IMR-90 (cell line): ENCODE measurements at regions not wholly inside any gene's neighbourhood (a gene's known extent, or its start where the extent isn't known, plus 50 kb on each side); places are given as distances from the start of the nearest gene placed in this dataset.

Experiments
- ATAC-seq: fragments of 200-7000 bp; cut with Tn5 transposase; 2 replicates; pipeline ENCODE4 v1.9.1; 2020; ENCODE audit warnings: low read depth, mild to moderate bottlenecking, moderate library complexity
- BruUV-seq: library from RNA; stranded (reverse); fragments of 400-500 nt; replicated peaks from 2 replicates; lab custom pipeline; 2021; lab: Mats Ljungman, UMichigan
- CTCF ChIA-PET: fragments of 300-600 bp; formaldehyde crosslinking; extraction: SDS; loops from one replicate; lab custom pipeline; 2021; ENCODE audit warnings: antibody characterized with exemption; lab: Yijun Ruan, JAX
- POLR2A ChIA-PET: fragments of 300-600 bp; sonication (Branson Sonifier 250); formaldehyde crosslinking; loops from one replicate; lab custom pipeline; 2022; ENCODE audit warnings: antibody characterized with exemption; ENCODE audit not compliant: unreplicated experiment; lab: Charles Lee
- DNase-seq: peaks from one replicate; pipeline ENCODE4 v3.0.0; 2013
- H2AFZ ChIP-seq: replicated peaks from 2 replicates; pipeline ENCODE3; 2013; ENCODE audit warnings: low read length, mild to moderate bottlenecking; ENCODE audit not compliant: poor library complexity
- H2AK5ac ChIP-seq: 2 replicates; pipeline ENCODE4 v1.6.1; 2013; ENCODE audit warnings: low read depth, low read length, inconsistent platforms
- H2AK9ac ChIP-seq: replicated peaks from 2 replicates; pipeline ENCODE3; 2013; ENCODE audit warnings: mild to moderate bottlenecking, low read depth, low read length, moderate library complexity; ENCODE audit not compliant: poor library complexity
- H2BK120ac ChIP-seq: 2 replicates; pipeline ENCODE4 v1.6.1; 2013; ENCODE audit warnings: low read depth, low read length, inconsistent platforms
- H2BK15ac ChIP-seq: 3 replicates; pipeline ENCODE4 v1.6.1; 2013; ENCODE audit warnings: low read depth, low read length, inconsistent platforms
- H2BK20ac ChIP-seq: 2 replicates; pipeline ENCODE4 v1.6.1; 2013; ENCODE audit warnings: low read depth, mild to moderate bottlenecking, inconsistent platforms, low read length, moderate library complexity
- H2BK5ac ChIP-seq: 2 replicates; pipeline ENCODE4 v1.6.1; 2013; ENCODE audit warnings: mild to moderate bottlenecking, low read depth, low read length, inconsistent platforms; ENCODE audit not compliant: poor library complexity, severe bottlenecking
- H3K14ac ChIP-seq: replicated peaks from 2 replicates; pipeline ENCODE4 v1.6.1; 2013; ENCODE audit warnings: low read depth, low read length, inconsistent platforms
- H3K18ac ChIP-seq: 2 replicates; pipeline ENCODE4 v1.6.1; 2013; ENCODE audit warnings: low read depth, low read length, control low read depth
- H3K23ac ChIP-seq: 2 replicates; pipeline ENCODE4 v1.6.1; 2013; ENCODE audit warnings: low read depth, low read length, inconsistent platforms
- H3K27ac ChIP-seq: 2 replicates; pipeline ENCODE4 v1.5.1; 2013; ENCODE audit warnings: mild to moderate bottlenecking, control low read depth, low read length; ENCODE audit not compliant: insufficient read depth
- H3K27me3 ChIP-seq: 2 replicates; pipeline ENCODE4 v1.6.1; 2013; ENCODE audit warnings: low read length; ENCODE audit not compliant: control insufficient read depth, insufficient read depth
- H3K36me3 ChIP-seq: 2 replicates; pipeline ENCODE4 v1.6.1; 2013; ENCODE audit warnings: low read length, mixed read lengths; ENCODE audit not compliant: control insufficient read depth, insufficient read depth
- H3K4ac ChIP-seq: 2 replicates; pipeline ENCODE4 v1.6.1; 2013; ENCODE audit warnings: low read depth, low read length, inconsistent platforms
- H3K4me1 ChIP-seq: 2 replicates; pipeline ENCODE4 v1.6.1; 2013; ENCODE audit warnings: low read length, mixed read lengths; ENCODE audit not compliant: control insufficient read depth, insufficient read depth
- H3K4me2 ChIP-seq: 2 replicates; pipeline ENCODE4 v1.6.1; 2013; ENCODE audit warnings: low read depth, mild to moderate bottlenecking, control low read depth, low read length, moderate library complexity
- H3K4me3 ChIP-seq: 2 replicates; pipeline ENCODE4 v1.5.1; 2013; ENCODE audit warnings: low read depth, mild to moderate bottlenecking, control low read depth, low read length, moderate library complexity; ENCODE audit not compliant: insufficient read depth
- H3K56ac ChIP-seq: 2 replicates; pipeline ENCODE4 v1.6.1; 2013; ENCODE audit warnings: low read length, inconsistent platforms; ENCODE audit not compliant: insufficient read depth; ENCODE audit errors: extremely low read depth
- H3K79me1 ChIP-seq, 2 experiments: 2 replicates each; pipeline ENCODE4 v1.6.1; 2013; ENCODE audit warnings: low read length in 2 of 2, inconsistent platforms in 1 of 2, low read depth in 1 of 2
- H3K9ac ChIP-seq: 2 replicates; pipeline ENCODE4 v1.6.1; 2013; ENCODE audit warnings: low read depth, low read length, control low read depth
- H3K9me1 ChIP-seq: 2 replicates; pipeline ENCODE4 v1.6.1; 2013; ENCODE audit warnings: low read length, inconsistent platforms; ENCODE audit not compliant: insufficient read depth
- H3K9me3 ChIP-seq: 2 replicates; pipeline ENCODE4 v1.6.1; 2013; ENCODE audit warnings: low read length; ENCODE audit not compliant: control insufficient read depth, insufficient read depth
- H4K20me1 ChIP-seq: 2 replicates; pipeline ENCODE4 v1.6.1; 2013; ENCODE audit warnings: low read length, inconsistent platforms; ENCODE audit not compliant: insufficient read depth
- H4K5ac ChIP-seq: 2 replicates; pipeline ENCODE4 v1.6.1; 2013; ENCODE audit warnings: mild to moderate bottlenecking, low read depth, low read length, control low read depth
- H4K8ac ChIP-seq, 2 experiments: 2 replicates each; pipeline ENCODE4 v1.6.1; 2013; ENCODE audit warnings: low read depth in 2 of 2, low read length in 2 of 2, control low read depth in 1 of 2, inconsistent platforms in 1 of 2
- H4K91ac ChIP-seq: 2 replicates; pipeline ENCODE4 v1.6.1; 2013; ENCODE audit warnings: low read depth, low read length, inconsistent platforms; ENCODE audit not compliant: insufficient read depth
- NFE2L2 ChIP-seq: fragments of 150-350 bp; IDR thresholded peaks from 2 replicates; pipeline ENCODE4 v1.6.1; 2016; ENCODE audit warnings: low read depth, mild to moderate bottlenecking, low read length
- POLR2A ChIP-seq: IDR thresholded peaks from 2 replicates; pipeline ENCODE4 v1.6.1; 2012; ENCODE audit warnings: mild to moderate bottlenecking, low read depth, low read length
- SMC3 ChIP-seq: fragments of 150-350 bp; IDR thresholded peaks from 2 replicates; pipeline ENCODE4 v1.6.1; 2016; ENCODE audit warnings: low read depth, mild to moderate bottlenecking, antibody characterized with exemption, low read length, moderate library complexity
- whole genome bisulfite sequencing, 2 experiments: methylation state at CpG; one replicate each; pipeline versions ENCODE4 v1.1.5 to v1.1.7; 2013; ENCODE audit warnings: missing lambda C conversion rate in 2 of 2; ENCODE audit not compliant: insufficient read length in 1 of 2; ENCODE audit errors: extremely low coverage in 2 of 2; 5-methylcytosine and 5-hydroxymethylcytosine counted together
- dilution Hi-C: fragments of 300-500 bp; cut with HindIII; formaldehyde crosslinking; loops from one replicate; pipeline ENCODE4 v1.14.3; 2018; ENCODE audit warnings: low sequenced_read_pairs; ENCODE audit not compliant: unreplicated experiment
- in situ Hi-C: fragments of 300-500 bp; cut with MboI; formaldehyde crosslinking; loops from 3 replicates; pipeline ENCODE4 v1.14.3; 2019; ENCODE audit warnings: low sequenced_read_pairs, inconsistent platforms, mixed read lengths
- intact Hi-C: fragments of 100-400 bp; cut with micrococcal nuclease; formaldehyde crosslinking; loops from 2 replicates; pipeline ENCODE4 v1.10.0; 2022

DNA sequence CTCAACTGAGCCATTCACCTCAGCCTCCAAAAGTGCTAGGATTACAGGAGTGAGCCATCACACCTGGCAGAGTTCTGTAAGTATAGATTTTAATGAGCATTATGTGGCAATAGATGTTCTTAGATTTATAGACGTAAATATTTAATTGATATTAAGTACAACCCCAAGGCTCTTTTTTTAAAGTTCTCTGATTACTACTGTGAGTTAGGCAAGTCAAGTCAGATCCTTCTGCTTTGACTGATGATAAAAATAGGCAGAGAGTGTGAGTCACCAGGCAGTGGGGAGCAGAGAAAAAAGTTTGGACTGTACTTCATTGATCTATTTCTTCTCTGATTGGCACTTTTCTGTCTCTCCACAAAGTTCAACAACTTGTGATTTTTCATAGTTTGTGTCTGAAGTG, 1379.9 kb downstream of the UQCRFS1 start:
- TF ChIP-seq NFE2L2 (no peak), POLR2A (no peak), SMC3 (no peak)
- no TSS peak for BruUV-seq
- peaks cover 5% of the 10 kb centered on the region; the same call in 1 of the 2 replicates for H3K9me3 ChIP-seq
- no peak overlapping the region for H2AK9ac ChIP-seq
- no peaks in the 10 kb centered on the region for H3K27me3 ChIP-seq
- no peaks in the 10 kb centered on the region for H3K36me3 ChIP-seq
- no peak overlapping the region for H3K14ac ChIP-seq
- no peak overlapping the region for H3K18ac ChIP-seq
- no peak overlapping the region for H2AFZ ChIP-seq
- H3K79me1 ChIP-seq, result no peaks in the 10 kb centered on the region
- H2BK20ac ChIP-seq, result no peak overlapping the region
- H4K20me1 ChIP-seq, result no peaks in the 10 kb centered on the region
- CTCF ChIA-PET, result no interaction called here
- H3K56ac ChIP-seq, result no peak overlapping the region
- no peak overlapping the region for H4K5ac ChIP-seq
- ATAC-seq (no peak), DNase-seq (no peak)
- POLR2A ChIA-PET, result no interaction called here
- H2BK5ac ChIP-seq, result no peak overlapping the region
- no peak overlapping the region for H3K23ac ChIP-seq
- in situ Hi-C loops, result no loop called here
- no peaks in the 10 kb centered on the region for H3K9me1 ChIP-seq
- no peak overlapping the region for H4K91ac ChIP-seq
- no peak overlapping the region for H3K4me2 ChIP-seq
- no peaks in the 10 kb centered on the region for H3K4me1 ChIP-seq
- H4K8ac ChIP-seq, result no peak overlapping the region
- H2BK15ac ChIP-seq, result no peak overlapping the region
- H3K4ac ChIP-seq, result no peak overlapping the region
- dilution Hi-C loops, result no loop called here
- intact Hi-C loops, result no loop called here
- no CpG with 5 or more reads among the region's 1 CpG for WGBS, 2 experiments
- no peak overlapping the region for H3K27ac ChIP-seq
- no peak overlapping the region for H2BK120ac ChIP-seq
- H3K4me3 ChIP-seq, result no peak overlapping the region
- no peak overlapping the region for H3K9ac ChIP-seq
- H2AK5ac ChIP-seq, result no peak overlapping the region
